IPS DF 4.7 (cell line): ENCODE measurements at regions not wholly inside any gene's neighbourhood (a gene's known extent, or its start where the extent isn't known, plus 50 kb on each side); places are given as distances from the start of the nearest gene placed in this dataset.
"Not testable (repeated sequence)": the region's sequence is repeated elsewhere in the genome, so short reads cannot be mapped to it uniquely, and the experiment has no call there.

ENCODE experiments used
- DNase-seq: peaks from one replicate; pipeline ENCODE4 v3.0.0-alpha.2; 2013; ENCODE audit warnings: low spot score; ENCODE audit errors: extremely low read depth

DNA sequence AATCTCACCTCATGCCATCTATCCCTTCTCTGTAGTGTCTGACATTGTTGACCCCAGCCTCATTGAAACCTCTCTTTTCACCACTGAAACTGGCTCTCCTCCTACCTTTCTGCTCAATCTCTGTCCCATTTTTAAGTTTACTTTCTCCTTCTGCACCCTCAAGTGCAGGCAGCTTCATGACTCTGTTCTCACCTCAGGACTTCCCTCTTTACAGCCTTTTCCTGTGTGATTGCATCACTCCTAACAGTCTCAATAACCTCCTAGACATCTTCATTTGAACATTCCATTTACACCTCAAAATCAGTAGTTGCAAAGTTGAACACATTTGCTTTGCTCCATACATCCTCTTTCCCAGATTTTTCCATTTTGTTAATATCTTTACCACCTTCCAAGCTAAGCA, 172.1 kb downstream of the RASEF start:
- no peak for DNase-seq

DNA sequence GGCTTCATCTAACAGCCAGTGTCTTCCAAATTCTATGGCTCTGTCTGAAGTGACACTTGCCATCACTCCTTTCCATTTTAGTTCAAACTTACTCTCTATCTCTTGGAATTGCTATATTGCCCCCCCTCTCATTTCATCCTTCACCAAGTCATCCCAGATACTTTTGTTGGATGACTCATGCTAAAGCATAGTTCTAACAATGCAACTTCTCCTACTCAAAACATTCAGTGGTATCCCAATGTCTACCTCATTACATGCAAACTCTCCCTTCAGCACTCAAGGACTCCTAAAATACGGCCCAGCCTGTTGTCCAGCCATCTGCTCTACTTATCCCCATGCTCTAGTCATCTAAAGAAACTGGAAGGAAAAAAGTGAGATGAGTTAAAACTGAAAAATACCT, 171.6 kb downstream of the RASEF start:
- no peak for DNase-seq

GRCh38 chr9:82893549-82893948, 169.4 kb downstream of the RASEF start:
- no peak for DNase-seq

- no peak for DNase-seq
Observed at GRCh38 chr9:82894548-82894947, 168.4 kb downstream of the RASEF start.

- DNase-seq = no peak
Observed at GRCh38 chr9:82894961-82895821, 167.8 kb downstream of the RASEF start.

- DNase-seq = no peak
Observed at GRCh38 chr9:82895822-82896110, 167.2 kb downstream of the RASEF start.

DNA sequence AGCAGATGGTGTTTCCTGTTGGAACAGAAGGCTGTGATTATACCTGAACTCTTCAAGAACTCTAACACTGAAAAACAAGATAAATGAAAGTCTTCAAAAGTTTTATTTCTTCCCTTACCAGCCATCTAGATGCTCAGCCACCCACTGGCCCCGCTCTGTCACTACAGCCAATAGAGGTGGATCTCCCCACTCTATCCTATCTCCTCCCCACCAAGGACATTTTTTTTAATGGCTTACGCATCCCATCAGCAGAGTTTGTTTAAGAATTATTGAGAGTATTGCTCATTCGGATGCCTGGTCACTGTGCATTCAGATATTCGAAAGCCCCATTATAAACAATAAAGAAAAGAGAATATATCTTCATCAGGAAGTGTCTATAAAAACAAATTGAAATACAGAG, 159.4 kb downstream of the RASEF start:
- DNase-seq = no peak

- no peak for DNase-seq
Observed at GRCh38 chr9:82911996-82912395, 150.9 kb downstream of the RASEF start.

GRCh38 chr9:82912645-82913044, 150.3 kb downstream of the RASEF start:
- DNase-seq = no peak

GRCh38 chr9:82916238-82916637, 146.7 kb downstream of the RASEF start:
- DNase-seq = not testable (repeated sequence)

DNA sequence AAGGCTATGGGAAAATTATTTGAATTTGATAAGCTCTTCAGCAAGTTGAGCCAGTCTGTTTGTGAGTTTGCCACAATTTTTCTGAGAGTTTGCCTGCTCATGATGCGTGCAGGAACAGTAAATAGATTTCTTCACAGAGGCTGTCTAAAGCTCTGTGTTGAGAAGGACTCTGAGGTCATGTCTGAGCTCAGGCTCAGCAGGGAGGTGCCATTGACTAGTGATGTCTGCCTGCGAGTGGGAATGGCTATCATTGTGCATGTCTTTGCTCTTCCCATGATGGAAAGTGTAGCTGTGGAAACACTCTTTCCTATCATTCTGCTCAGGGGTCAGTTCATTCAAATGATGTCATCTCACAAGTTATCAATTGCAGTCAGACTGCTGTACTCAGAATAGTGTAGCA, 142.8 kb downstream of the RASEF start:
- no peak for DNase-seq

DNA sequence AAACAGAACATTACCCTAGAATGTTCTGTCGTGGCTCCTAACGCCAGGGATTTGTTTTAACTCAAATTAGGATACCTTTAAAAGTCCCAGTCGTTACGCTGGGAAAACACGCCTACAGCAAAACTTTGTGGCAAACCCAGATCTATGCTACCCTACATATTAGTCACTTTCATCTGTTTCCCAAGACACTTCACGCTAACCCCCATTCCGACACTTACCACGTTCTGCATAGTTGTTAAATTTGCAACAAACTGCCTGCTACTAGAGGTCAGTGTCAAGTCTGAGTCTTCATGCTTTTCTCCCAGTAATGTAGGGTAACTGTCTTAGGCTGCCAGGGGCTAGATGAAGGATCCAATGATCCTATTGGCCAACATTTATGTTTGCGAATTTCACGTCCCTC, 140.3 kb downstream of the RASEF start:
- no peak for DNase-seq

DNA sequence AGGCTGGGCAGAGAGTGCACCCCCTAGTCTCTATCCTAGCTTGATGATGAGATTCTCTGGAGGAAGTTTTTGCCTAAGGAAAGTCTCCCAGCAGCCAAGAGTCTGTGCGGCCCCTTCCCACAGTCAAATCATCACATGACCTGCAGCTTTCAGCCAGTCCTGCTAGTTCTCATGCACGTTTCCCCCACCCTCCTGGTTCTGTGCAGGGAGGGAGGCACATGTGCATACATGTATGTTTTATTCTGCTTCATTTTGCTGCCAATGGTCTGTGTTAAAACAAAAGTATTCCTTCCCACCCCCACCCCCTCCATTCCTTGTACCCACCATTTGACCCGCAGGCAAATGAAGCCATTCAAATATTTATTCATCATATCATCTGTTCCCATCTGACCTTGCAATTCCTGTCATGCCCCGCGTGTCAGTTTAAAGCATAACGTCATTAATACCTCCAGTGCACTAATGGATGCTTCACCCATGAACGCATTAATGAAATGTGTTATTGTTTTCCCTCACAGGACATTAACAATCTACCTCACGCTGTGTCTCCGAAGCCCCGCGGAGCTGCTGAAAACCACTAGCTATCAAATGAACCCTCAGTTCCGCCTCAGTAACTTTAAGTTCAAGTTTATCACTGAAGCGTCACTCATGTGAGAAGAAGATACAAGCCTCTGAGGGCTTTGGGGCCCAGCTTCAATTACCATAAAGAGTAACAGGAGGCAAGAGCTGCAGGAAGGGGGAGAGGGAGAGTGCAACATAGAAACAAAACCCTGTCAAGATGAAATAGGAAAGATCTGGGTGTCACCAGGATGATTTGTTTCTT, 139.6 kb downstream of the RASEF start:
- DNase-seq = no peak

GRCh38 chr9:82923912-82924605, 138.9 kb downstream of the RASEF start:
- no peak for DNase-seq
